Left hindlimb (tissue), 1 donor: ENCODE measurements at regions not wholly inside any gene's neighbourhood (a gene's known extent, or its start where the extent isn't known, plus 50 kb on each side); places are given as distances from the start of the nearest gene placed in this dataset.
"Not testable (repeated sequence)": the region's sequence is repeated elsewhere in the genome, so short reads cannot be mapped to it uniquely, and the experiment has no call there.

Source experiments
- DNase-seq: peaks from one replicate; pipeline ENCODE4 v3.0.0-alpha.2; 2018

GRCh38 chr10:33100781-33101391, 142.9 kb upstream of the ITGB1 start:
- DNase-seq = no peak

- no peak for DNase-seq
These were observed 141.7 kb upstream of the ITGB1 start for GRCh38 chr10:33099748-33100147.

GRCh38 chr10:33098951-33099663, 141.1 kb upstream of the ITGB1 start:
- DNase-seq = no peak

GRCh38 chr10:33095867-33096815, 138.1 kb upstream of the ITGB1 start:
- no peak for DNase-seq

- no peak for DNase-seq
These were observed 136.4 kb upstream of the ITGB1 start for GRCh38 chr10:33094263-33095051.

GRCh38 chr10:33093362-33093761, 135.3 kb upstream of the ITGB1 start:
- no peak for DNase-seq

- no peak for DNase-seq
These were observed 134.6 kb upstream of the ITGB1 start for GRCh38 chr10:33092596-33092995.

GRCh38 chr10:33091201-33091600, 133.2 kb upstream of the ITGB1 start:
- no peak for DNase-seq

GRCh38 chr10:33088990-33089389, 131.0 kb upstream of the ITGB1 start:
- no peak for DNase-seq

- DNase-seq = no peak
These were observed 129.9 kb upstream of the ITGB1 start for GRCh38 chr10:33087922-33088321.

GRCh38 chr10:33087152-33087551, 129.1 kb upstream of the ITGB1 start:
- no peak for DNase-seq

- DNase-seq = no peak
These were observed 128.1 kb upstream of the ITGB1 start for GRCh38 chr10:33086100-33086499.

GRCh38 chr10:33085313-33085833, 127.3 kb upstream of the ITGB1 start:
- no peak for DNase-seq

GRCh38 chr10:33084453-33084852, 126.4 kb upstream of the ITGB1 start:
- no peak for DNase-seq

GRCh38 chr10:33082373-33082895, 124.4 kb upstream of the ITGB1 start:
- DNase-seq = no peak

GRCh38 chr10:33080467-33080866, 122.4 kb upstream of the ITGB1 start:
- not testable (repeated sequence) for DNase-seq

- no peak for DNase-seq
These were observed 116.4 kb upstream of the ITGB1 start for GRCh38 chr10:33074443-33074842.

- DNase-seq = no peak
These were observed 115.8 kb upstream of the ITGB1 start for GRCh38 chr10:33073641-33074415.

GRCh38 chr10:33071857-33072256, 113.8 kb upstream of the ITGB1 start:
- DNase-seq = no peak

GRCh38 chr10:33070101-33070500, 112.1 kb upstream of the ITGB1 start:
- no peak for DNase-seq

- no peak for DNase-seq
These were observed 109.9 kb upstream of the ITGB1 start for GRCh38 chr10:33067917-33068316.
